ENCODE measurements at regions not wholly inside any gene's neighbourhood (a gene's known extent, or its start where the extent isn't known, plus 50 kb on each side); places are given as distances from the start of the nearest gene placed in this dataset.

DNA sequence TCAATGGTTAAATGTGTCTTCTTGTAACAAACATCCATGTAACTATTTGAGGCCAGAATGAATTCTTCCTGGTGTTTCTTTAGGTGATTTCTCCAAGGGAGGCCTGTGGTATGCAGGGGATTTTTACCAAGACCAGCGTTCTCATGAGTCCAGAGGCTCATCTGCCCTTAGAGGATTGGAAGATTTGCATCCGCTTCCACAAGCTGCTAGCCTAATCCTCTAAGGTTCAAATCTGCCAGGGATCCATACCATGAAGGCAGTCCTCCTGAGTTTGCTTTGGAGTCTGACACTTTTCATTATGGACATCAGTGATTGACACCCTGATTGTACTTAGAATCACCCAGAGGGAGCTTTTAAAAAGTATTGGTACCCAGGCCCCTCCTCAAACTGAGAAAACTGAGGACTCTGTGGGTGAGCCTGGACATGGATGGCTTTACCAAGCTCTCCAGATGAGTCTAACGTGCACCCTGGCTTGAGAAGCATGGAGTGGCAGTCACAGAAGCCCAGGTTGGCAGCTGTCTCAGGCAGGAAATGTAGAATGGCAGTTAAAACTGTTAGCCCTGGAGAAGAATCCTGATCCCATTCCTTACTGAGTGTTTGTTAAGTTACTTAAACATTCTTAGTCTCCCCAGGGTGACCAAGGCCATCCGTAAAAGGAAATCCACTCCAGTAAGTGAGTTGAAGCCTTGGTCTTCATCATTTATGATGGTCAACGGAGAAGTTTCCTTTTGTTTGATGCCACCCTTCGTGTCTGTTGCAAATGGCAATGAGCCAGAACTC, 95.3 kb upstream of the RMDN2 start:
- no peak overlapping the region for H3K27ac ChIP-seq (ENCODE audit: low read length)
- no peaks in the 10 kb centered on the region for H3K9me2 ChIP-seq (ENCODE audit: insufficient read depth, low read length)
- no peaks in the 10 kb centered on the region for H3K79me2 ChIP-seq (replicated peaks; ENCODE audit: insufficient read depth, low read length)
- TF ChIP-seq EZH2 (IDR thresholded peaks at IDR 0.05; ENCODE audit: borderline replicate concordance, insufficient read depth, low read length, poor library complexity, severe bottlenecking) (no peak), REST (IDR thresholded peaks at IDR 0.05; ENCODE audit: borderline replicate concordance) (no peak), TAF1 (IDR thresholded peaks at IDR 0.05; ENCODE audit: low read depth) (no peak), MXI1 (conservative IDR thresholded peaks at IDR 0.05; ENCODE audit: poor library complexity, severe bottlenecking) (no peak), EP300 (conservative IDR thresholded peaks at IDR 0.05; ENCODE audit: poor library complexity, severe bottlenecking) (no peak), SMC3 (conservative IDR thresholded peaks at IDR 0.05; ENCODE audit: poor library complexity) (no peak), RAD21 (conservative IDR thresholded peaks at IDR 0.05) (no peak), POLR2AphosphoS5 (IDR thresholded peaks at IDR 0.05) (no peak)
- TF ChIP-seq, protein P1, sequence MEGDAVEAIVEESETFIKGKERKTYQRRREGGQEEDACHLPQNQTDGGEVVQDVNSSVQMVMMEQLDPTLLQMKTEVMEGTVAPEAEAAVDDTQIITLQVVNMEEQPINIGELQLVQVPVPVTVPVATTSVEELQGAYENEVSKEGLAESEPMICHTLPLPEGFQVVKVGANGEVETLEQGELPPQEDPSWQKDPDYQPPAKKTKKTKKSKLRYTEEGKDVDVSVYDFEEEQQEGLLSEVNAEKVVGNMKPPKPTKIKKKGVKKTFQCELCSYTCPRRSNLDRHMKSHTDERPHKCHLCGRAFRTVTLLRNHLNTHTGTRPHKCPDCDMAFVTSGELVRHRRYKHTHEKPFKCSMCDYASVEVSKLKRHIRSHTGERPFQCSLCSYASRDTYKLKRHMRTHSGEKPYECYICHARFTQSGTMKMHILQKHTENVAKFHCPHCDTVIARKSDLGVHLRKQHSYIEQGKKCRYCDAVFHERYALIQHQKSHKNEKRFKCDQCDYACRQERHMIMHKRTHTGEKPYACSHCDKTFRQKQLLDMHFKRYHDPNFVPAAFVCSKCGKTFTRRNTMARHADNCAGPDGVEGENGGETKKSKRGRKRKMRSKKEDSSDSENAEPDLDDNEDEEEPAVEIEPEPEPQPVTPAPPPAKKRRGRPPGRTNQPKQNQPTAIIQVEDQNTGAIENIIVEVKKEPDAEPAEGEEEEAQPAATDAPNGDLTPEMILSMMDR (IDR thresholded peaks at IDR 0.05; ENCODE audit: poor library complexity, severe bottlenecking) = no peak
- H3K9ac ChIP-seq (ENCODE audit: low read length) = no peak overlapping the region
- H3K36me3 ChIP-seq (ENCODE audit: insufficient read depth, low read length) = no peaks in the 10 kb centered on the region
- no peaks in the 10 kb centered on the region for H4K20me1 ChIP-seq (ENCODE audit: insufficient read depth)
- no peaks in the 10 kb centered on the region for H3F3A ChIP-seq (ENCODE audit: insufficient read depth, low read length, poor library complexity, severe bottlenecking)
- no peaks in the 10 kb centered on the region for H3K27me3 ChIP-seq (ENCODE audit: insufficient read depth, low read depth, low read length)
- no peaks in the 10 kb centered on the region for H3K9me3 ChIP-seq (ENCODE audit: low read length)
- no peak overlapping the region for H2AFZ ChIP-seq (ENCODE audit: low read depth, low read length)
- no peak overlapping the region for H3K4me2 ChIP-seq (ENCODE audit: low read length)
- no peak overlapping the region for H3K4me3 ChIP-seq (ENCODE audit: low read length)

DNA sequence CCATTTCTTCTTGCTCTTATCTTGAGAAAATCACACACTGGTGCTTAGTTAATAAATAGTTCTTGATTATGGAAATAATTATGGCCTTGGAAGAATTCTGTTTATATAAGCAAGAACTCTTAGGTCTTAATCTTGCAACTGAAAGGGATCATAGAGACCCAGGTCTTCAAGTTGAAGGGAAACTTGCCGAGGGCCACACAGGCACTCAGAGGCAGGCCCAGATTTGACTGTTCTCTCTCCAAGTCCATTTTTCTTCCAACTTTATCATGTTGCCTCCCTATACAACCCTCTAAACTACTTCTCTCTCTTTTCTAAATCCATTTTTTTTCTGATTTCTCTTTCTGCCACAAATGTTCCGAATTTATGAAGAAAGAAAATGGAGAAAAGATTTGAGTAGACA, 94.5 kb upstream of the RMDN2 start:
- H3K27ac ChIP-seq (ENCODE audit: low read length) = no peak overlapping the region
- H3K36me3 ChIP-seq (ENCODE audit: insufficient read depth, low read length) = no peaks in the 10 kb centered on the region
- H2AFZ ChIP-seq (ENCODE audit: low read depth, low read length) = no peak overlapping the region
- H3K4me2 ChIP-seq (ENCODE audit: low read length) = no peak overlapping the region
- no peaks in the 10 kb centered on the region for H3K79me2 ChIP-seq (replicated peaks; ENCODE audit: insufficient read depth, low read length)
- H3K27me3 ChIP-seq (ENCODE audit: insufficient read depth, low read depth, low read length) = no peaks in the 10 kb centered on the region
- H3K4me3 ChIP-seq (ENCODE audit: low read length) = no peak overlapping the region
- H3K9me2 ChIP-seq (ENCODE audit: insufficient read depth, low read length) = no peaks in the 10 kb centered on the region
- no peaks in the 10 kb centered on the region for H3F3A ChIP-seq (ENCODE audit: insufficient read depth, low read length, poor library complexity, severe bottlenecking)
- H4K20me1 ChIP-seq (ENCODE audit: insufficient read depth) = no peaks in the 10 kb centered on the region
- H3K9ac ChIP-seq (ENCODE audit: low read length) = no peak overlapping the region
- H3K9me3 ChIP-seq (ENCODE audit: low read length) = no peaks in the 10 kb centered on the region
- TF ChIP-seq SMC3 (conservative IDR thresholded peaks at IDR 0.05; ENCODE audit: poor library complexity) (no peak), EZH2 (IDR thresholded peaks at IDR 0.05; ENCODE audit: borderline replicate concordance, insufficient read depth, low read length, poor library complexity, severe bottlenecking) (no peak), REST (IDR thresholded peaks at IDR 0.05; ENCODE audit: borderline replicate concordance) (no peak), EP300 (conservative IDR thresholded peaks at IDR 0.05; ENCODE audit: poor library complexity, severe bottlenecking) (no peak), MXI1 (conservative IDR thresholded peaks at IDR 0.05; ENCODE audit: poor library complexity, severe bottlenecking) (no peak), POLR2AphosphoS5 (IDR thresholded peaks at IDR 0.05) (no peak), TAF1 (IDR thresholded peaks at IDR 0.05; ENCODE audit: low read depth) (no peak), RAD21 (conservative IDR thresholded peaks at IDR 0.05) (no peak)
- TF ChIP-seq, protein P1 (IDR thresholded peaks at IDR 0.05; ENCODE audit: poor library complexity, severe bottlenecking) = no peak

All from neural cell (in vitro differentiated cells).